Motor neuron (in vitro differentiated cells): ENCODE measurements at regions not wholly inside any gene's neighbourhood (a gene's known extent, or its start where the extent isn't known, plus 50 kb on each side); places are given as distances from the start of the nearest gene placed in this dataset.

ENCODE experiments used
- ATAC-seq, 8 experiments: fragments of 200-7000 bp; cut with Tn5 transposase; replicated peaks in 6 of 8; 2 replicates each; pipeline ENCODE4 v1.8.0; 2021; ENCODE audit warnings: mild to moderate bottlenecking in 8 of 8, moderate library complexity in 8 of 8
- H3K27ac ChIP-seq, 2 donors: fragments of 250-450 bp; sonication (Bioruptor Pico); 2 replicates each; pipeline ENCODE4 v1.9.0; 2021; ENCODE audit warnings: antibody characterized with exemption in 2 of 2, mild to moderate bottlenecking in 2 of 2, moderate library complexity in 1 of 2
- H3K4me1 ChIP-seq, 2 donors: fragments of 250-450 bp; sonication (Bioruptor Pico); replicated peaks in 1 of 2; 2 replicates each; pipeline ENCODE4 v1.6.1; 2021; ENCODE audit warnings: antibody characterized with exemption in 2 of 2, mild to moderate bottlenecking in 2 of 2, moderate library complexity in 1 of 2
- H3K4me3 ChIP-seq, 5 donors: fragments of 250-450 bp; sonication (Bioruptor Pico); 2 replicates each; pipeline ENCODE4 v1.9.0; 2021; ENCODE audit warnings: antibody characterized with exemption in 5 of 5, mild to moderate bottlenecking in 5 of 5, moderate library complexity in 4 of 5
- WGBS, 10 experiments: fragments of 450-650 bp; shearing (Covaris generic); methylation state at CpG; one replicate each; pipeline ENCODE4 v1.0.0; 2022; 5-methylcytosine and 5-hydroxymethylcytosine counted together
- in situ Hi-C, 9 experiments: fragments of 400-800 bp; cut with MboI; loops; one replicate each; pipeline ENCODE4 v1.15.0; 2021; ENCODE audit warnings: low sequenced_read_pairs in 9 of 9, low pct_unique_long_range_greater_than_20kb in 2 of 9; ENCODE audit not compliant: unreplicated experiment in 9 of 9

- in situ Hi-C loops: no loop called here
- ATAC-seq: no peak
- Histone ChIP-seq H3K27ac (no peak overlapping the region), H3K4me1 (peaks cover 0 to 4% of the 10 kb centered on the region in 2 donors), H3K4me3 (no peak overlapping the region)
- WGBS, 10 experiments: 0 to 88% (median 66%) methylated on average over 1 to 5 of the region's 5 CpGs; no CpG with 5 or more reads in 1 of the 10 experiments
Measured at GRCh38 chr5:76030343-76030742, 52.8 kb upstream of the SV2C start.

- in situ Hi-C loops: no loop called here
- Histone ChIP-seq H3K4me1 (peaks cover 0 to 4% of the 10 kb centered on the region in 2 donors), H3K4me3 (no peak overlapping the region), H3K27ac (no peak overlapping the region)
- no peak for ATAC-seq
- WGBS, 10 experiments: 23 to 100% (median 87%) methylated on average over 2 to 5 of the region's 5 CpGs; no CpG with 5 or more reads in 1 of the 10 experiments
Measured at GRCh38 chr5:76029739-76030138, 53.4 kb upstream of the SV2C start.

DNA sequence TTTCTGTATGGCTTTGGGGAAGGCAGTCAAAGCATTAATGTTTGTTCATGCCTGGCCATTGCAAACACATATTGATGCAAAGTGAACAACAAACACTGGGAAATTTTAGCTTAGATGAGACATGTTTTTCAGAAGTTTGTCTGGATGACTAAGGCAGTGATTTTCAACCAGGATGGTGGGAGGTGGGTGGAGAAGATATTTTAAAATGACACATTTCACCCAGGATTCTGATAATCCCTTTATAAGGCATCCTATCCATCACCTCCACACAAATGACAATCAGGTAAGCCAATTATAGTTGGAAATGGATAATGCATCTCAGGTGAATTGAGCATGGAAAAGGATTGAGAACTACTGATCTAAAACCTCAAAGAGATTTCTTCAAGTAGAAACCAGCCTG, 57.4 kb upstream of the SV2C start:
- in situ Hi-C loops: no loop called here
- Histone ChIP-seq H3K4me3 (no peak overlapping the region), H3K27ac (no peak overlapping the region), H3K4me1 (peaks cover 0 to 24% of the 10 kb centered on the region in 2 donors)
- no peak for ATAC-seq

DNA sequence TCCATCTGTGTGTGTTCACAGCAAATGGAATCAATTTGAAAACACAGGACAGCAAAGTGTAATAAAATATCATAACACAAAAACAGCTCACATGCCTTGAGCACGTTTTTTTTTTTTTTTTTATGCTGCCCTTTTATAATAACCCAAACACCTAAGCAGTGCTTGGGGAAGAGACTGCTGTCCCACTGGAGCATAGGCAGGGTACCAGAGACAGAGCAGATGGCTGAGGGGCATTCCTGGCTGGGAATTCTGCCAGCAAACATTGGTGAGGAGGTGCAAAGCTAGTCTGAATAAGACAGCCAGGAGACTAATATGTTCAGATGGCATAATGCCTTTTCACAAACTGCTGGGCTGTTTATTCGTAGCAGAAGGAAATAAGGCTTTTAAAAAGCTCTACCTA, 58.1 kb upstream of the SV2C start:
- in situ Hi-C loops: no loop called here
- Histone ChIP-seq H3K4me3 (no peak overlapping the region), H3K4me1 (peaks cover 0 to 24% of the 10 kb centered on the region in 2 donors), H3K27ac (no peak overlapping the region)
- WGBS, 10 experiments: 0 to 49% (median 18%) methylated on average over 1 to 2 of the region's 2 CpGs; no CpG with 5 or more reads in 4 of the 10 experiments
- ATAC-seq: peak in 1 of 8 experiments; percentile 26

- in situ Hi-C loops: no loop called here
- 0 to 92% (median 46%) methylated on average over 2 to 4 of the region's 4 CpGs for WGBS, 10 experiments
- H3K27ac ChIP-seq: no peak overlapping the region
- H3K4me3 ChIP-seq: no peak overlapping the region
- H3K4me1 ChIP-seq: peaks cover 0 to 24% of the 10 kb centered on the region in 2 donors
- no peak for ATAC-seq
Measured at GRCh38 chr5:76022611-76023010, 60.6 kb upstream of the SV2C start.

DNA sequence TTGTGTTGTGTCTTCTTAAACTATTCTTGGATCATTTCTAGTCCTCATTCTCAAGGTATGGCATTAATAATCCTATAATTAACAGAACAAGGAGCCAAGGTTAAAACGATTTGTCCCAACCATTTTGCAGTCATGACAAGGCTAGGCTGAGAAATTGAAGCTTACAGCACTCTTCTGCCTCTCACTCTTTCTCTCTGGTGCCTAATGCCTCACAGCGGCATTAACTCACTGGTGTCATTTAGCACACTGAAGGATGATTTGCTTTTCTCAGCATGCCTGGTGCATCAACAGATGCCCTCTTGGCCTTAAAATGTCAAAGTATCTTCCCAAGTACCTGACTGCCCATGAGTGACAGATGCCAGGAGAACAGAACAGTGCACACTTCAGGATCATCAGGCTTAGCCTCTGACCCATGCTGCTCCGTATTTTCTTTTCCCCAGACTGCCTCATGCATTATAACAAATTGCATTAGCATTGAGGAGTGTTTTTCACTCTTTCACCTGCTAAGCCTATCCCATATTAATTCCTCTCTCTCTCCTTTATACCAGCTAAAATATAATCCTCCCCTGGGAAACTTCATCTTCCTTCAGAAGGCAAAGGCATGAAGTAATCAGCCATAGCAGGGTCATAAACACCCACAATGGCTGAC, 61.1 kb upstream of the SV2C start:
- Histone ChIP-seq H3K4me3 (no peak overlapping the region), H3K4me1 (peaks cover 0 to 24% of the 10 kb centered on the region in 2 donors), H3K27ac (no peak overlapping the region)
- in situ Hi-C loops: no loop called here
- peak in 5 of 8 experiments; percentile 55 to 89 (median 74) for ATAC-seq
- 17 to 80% (median 40%) methylated on average over 1 to 3 of the region's 3 CpGs; no CpG with 5 or more reads in 1 of the 10 experiments for WGBS, 10 experiments

DNA sequence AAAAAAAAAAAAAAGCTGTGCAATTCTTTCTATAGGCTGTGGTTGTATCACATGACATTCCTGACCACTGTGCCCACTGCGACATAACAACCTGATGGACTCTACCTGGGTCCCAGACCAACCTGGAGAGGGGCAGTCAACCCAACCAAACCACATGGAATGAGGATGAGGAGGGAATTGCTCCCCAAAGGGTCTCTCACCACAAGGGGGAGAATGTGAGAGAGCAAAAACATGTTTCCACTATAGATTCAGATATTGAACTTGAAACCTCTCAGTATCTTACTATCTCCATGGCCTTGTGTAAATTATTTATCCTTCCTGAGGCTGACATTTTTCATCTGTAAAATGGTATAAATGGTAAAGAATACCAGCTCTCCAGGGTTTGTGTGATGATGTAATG, 66.9 kb upstream of the SV2C start:
- 0 to 100% (median 55%) methylated on average over 1 of the region's 1 CpG; no CpG with 5 or more reads in 4 of the 10 experiments for WGBS, 10 experiments
- Histone ChIP-seq H3K4me1 (peaks cover 0 to 5% of the 10 kb centered on the region in 2 donors), H3K4me3 (no peak overlapping the region), H3K27ac (no peak overlapping the region)
- ATAC-seq: no peak
- in situ Hi-C loops: no loop called here

DNA sequence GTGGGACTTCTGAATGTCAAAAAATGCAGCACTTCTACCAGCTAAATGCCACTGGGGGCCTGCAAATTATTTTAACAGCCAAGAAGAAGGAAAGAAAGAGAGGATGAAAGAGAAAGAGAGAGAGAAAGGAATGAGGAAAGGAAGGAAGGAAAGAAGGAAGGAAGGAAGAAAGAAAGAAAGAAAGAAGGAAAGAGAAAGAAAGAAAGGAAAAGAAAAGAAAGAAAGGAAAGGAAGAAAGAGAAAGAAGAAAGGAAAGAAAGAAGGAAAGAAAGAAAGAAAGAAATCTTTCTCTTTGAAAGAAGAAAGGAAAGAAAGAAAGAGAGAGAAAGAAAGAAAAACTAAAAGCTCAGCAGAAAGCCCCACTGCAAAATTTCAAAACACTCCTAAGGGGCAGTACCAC, 69.2 kb upstream of the SV2C start:
- Histone ChIP-seq H3K27ac (no peak overlapping the region), H3K4me1 (no peaks in the 10 kb centered on the region), H3K4me3 (no peak overlapping the region)
- in situ Hi-C loops: no loop called here
- ATAC-seq: no peak

DNA sequence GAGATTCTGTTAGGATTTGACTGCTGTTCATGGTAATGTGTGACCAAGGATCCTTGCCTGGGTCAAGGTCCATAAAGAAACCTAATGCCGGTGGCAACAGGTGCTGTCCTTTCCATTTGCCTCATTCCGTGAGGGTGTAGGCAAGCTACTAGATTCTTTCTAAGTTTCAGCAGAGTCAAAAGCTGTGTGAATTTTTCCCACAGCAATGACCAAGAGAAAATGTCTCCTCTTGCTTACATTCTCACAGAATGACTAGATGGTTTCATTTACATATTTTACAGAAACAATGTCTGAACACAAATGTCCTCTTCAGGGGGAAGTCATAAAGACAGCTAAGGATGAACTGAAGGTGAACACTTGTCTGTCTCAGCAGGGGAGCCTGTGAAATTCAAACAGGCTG, 75.3 kb upstream of the SV2C start:
- no peak overlapping the region for H3K4me3 ChIP-seq
- ATAC-seq: no peak
- in situ Hi-C loops: no loop called here
- H3K27ac ChIP-seq: no peak overlapping the region
- H3K4me1 ChIP-seq: no peaks in the 10 kb centered on the region
- 13 to 93% (median 82%) methylated on average over 2 of the region's 2 CpGs; no CpG with 5 or more reads in 3 of the 10 experiments for WGBS, 10 experiments

- Histone ChIP-seq H3K4me1 (peaks cover 0 to 1% of the 10 kb centered on the region in 2 donors), H3K4me3 (no peak overlapping the region), H3K27ac (no peak overlapping the region)
- peak in 5 of 8 experiments; percentile 60 to 80 (median 64) for ATAC-seq
- WGBS, 10 experiments: 0 to 100% (median 20%) methylated on average over 1 to 2 of the region's 3 CpGs; no CpG with 5 or more reads in 3 of the 10 experiments
- in situ Hi-C loops: no loop called here
Measured at GRCh38 chr5:76000582-76000981, 82.6 kb upstream of the SV2C start.

DNA sequence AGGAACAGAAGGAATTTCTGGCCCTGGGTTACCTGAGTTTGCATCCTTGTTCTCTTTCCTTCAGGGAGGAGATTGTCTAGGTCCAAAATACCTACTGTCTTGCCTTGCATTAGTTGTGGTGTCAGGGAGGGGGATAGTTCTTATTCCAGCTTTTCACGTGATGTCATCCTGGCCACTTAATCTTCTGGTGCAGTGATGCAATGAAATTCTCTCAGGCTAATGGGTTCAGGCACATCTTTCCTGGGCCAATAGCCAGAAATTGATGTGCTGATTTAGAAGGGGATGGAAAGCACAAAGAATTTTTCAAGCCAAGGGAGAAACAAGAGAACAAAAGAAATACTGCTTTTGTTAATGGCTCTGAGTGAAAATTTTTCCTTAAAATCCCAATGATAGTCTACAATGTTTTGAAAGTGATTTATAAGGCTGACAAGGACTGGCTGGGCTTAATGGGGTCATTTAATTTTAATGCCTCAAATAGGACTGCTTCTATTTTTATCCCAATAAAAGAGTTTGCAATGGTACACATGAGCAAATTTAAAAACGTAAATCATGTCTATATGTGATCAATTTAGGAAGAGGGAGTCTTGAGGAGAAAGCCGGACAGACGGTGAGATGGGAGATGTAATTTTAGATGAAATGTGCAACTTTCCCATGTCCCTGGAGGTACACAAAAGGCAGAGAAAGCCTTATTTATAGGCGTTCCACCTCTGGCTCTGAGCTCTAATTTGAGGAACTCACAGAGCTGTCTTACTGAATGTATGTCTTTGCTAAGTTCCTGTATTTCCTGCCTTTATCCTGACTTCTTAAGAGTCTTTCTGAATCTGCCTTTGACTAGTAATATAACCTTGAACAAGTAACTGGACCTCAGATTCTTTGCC, 89.3 kb upstream of the SV2C start:
- in situ Hi-C loops: no loop called here
- peak overlapping the region; percentile 60 to 89 for H3K27ac ChIP-seq
- 0 to 70% (median 10%) methylated on average over 1 to 5 of the region's 5 CpGs; no CpG with 5 or more reads in 1 of the 10 experiments for WGBS, 10 experiments
- peaks cover 15 to 33% of the 10 kb centered on the region in 2 donors for H3K4me1 ChIP-seq
- ATAC-seq: peak in 5 of 8 experiments; percentile 85 to 96 (median 90)
- H3K4me3 ChIP-seq: peak overlapping the region in 1 of 5 donors; percentile 23

DNA sequence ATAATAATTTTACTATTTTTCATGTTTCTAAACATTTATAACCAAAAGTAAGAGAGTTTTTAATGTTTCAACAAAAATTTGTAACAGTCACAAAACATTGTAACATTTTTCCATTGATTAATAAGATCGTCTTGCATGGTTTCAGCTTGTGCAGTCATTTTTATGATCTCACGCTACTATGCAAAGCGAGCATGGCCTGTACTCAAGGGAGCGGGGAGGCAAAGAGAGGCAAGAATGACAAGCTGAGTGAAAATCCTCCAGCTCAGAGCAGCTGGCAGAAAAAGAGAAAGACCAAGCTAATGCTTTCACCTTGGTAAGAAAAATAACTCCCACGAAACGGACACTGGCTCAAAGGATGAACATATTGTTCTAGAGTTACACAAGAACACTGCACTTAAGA, 90.0 kb upstream of the SV2C start:
- peak in 5 of 8 experiments; percentile 70 to 84 (median 74) for ATAC-seq
- Histone ChIP-seq H3K4me1 (peaks cover 15 to 33% of the 10 kb centered on the region in 2 donors), H3K4me3 (peak overlapping the region in 1 of 5 donors; percentile 23), H3K27ac (peak overlapping the region; percentile 60 to 89)
- in situ Hi-C loops: no loop called here
- 0 to 97% (median 62%) methylated on average over 1 to 6 of the region's 6 CpGs; no CpG with 5 or more reads in 1 of the 10 experiments for WGBS, 10 experiments

DNA sequence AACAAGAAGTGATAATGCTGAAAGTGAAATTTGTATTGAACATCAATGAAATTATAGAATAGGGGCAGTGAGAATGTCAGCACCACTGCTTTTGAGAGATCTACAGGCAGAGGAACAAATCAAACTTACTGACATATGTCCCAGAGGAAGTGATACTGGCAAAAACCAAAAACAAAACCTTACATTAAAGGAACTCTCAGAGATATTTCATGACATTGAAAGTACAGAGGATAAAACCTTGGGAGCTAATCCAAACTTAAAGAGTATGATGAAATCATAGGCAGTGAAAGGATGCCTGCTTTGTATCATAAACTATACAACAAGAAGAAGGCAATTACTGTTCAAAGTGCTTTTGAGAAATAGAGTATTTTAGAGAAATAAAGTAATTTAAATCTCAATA, 90.4 kb upstream of the SV2C start:
- in situ Hi-C loops: no loop called here
- Histone ChIP-seq H3K27ac (peak overlapping the region in 1 of 2 donors; percentile 89), H3K4me1 (peaks cover 15 to 33% of the 10 kb centered on the region in 2 donors), H3K4me3 (peak overlapping the region in 1 of 5 donors; percentile 9)
- no peak for ATAC-seq
